Epithelial cell of esophagus (primary cell): ENCODE measurements at regions not wholly inside any gene's neighbourhood (a gene's known extent, or its start where the extent isn't known, plus 50 kb on each side); places are given as distances from the start of the nearest gene placed in this dataset.

Experiments
- DNase-seq: peaks from one replicate; pipeline ENCODE4 v3.0.0; 2010; ENCODE audit warnings: low read depth
- H3K4me3 ChIP-seq: 2 replicates; pipeline ENCODE4 v1.5.1; 2011; ENCODE audit warnings: mild to moderate bottlenecking, low read length, control low read depth
- TF ChIP-seq, protein P1 (sequence below): IDR thresholded peaks from 2 replicates; pipeline ENCODE4 v1.5.1; 2011; ENCODE audit warnings: low read depth, mild to moderate bottlenecking, low read length, control low read depth, inconsistent platforms; ENCODE audit not compliant: insufficient read depth; ENCODE audit errors: missing control alignments

DNA sequence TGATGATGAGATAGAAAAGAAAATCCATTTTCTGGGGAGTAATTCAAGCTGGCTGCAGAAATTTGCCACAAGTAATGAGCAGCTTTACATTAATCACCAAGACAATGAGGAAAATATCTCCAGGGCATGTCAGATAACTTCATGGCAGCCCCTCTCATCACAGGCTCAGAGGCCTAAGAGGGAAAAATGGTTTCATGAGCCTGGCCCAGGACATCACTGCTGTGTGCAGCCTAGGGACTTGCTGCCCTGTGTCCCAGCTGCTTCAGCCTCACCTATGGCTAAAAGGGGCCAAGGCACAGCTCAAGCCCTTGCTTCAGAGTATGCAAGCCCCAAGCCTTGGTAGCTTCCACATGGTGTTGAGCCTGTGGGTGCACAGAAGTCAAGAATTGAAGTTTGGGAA, 161.7 kb downstream of the OPA1 start:
- no peak for DNase-seq
- no peak overlapping the region for H3K4me3 ChIP-seq
- TF ChIP-seq, protein P1, sequence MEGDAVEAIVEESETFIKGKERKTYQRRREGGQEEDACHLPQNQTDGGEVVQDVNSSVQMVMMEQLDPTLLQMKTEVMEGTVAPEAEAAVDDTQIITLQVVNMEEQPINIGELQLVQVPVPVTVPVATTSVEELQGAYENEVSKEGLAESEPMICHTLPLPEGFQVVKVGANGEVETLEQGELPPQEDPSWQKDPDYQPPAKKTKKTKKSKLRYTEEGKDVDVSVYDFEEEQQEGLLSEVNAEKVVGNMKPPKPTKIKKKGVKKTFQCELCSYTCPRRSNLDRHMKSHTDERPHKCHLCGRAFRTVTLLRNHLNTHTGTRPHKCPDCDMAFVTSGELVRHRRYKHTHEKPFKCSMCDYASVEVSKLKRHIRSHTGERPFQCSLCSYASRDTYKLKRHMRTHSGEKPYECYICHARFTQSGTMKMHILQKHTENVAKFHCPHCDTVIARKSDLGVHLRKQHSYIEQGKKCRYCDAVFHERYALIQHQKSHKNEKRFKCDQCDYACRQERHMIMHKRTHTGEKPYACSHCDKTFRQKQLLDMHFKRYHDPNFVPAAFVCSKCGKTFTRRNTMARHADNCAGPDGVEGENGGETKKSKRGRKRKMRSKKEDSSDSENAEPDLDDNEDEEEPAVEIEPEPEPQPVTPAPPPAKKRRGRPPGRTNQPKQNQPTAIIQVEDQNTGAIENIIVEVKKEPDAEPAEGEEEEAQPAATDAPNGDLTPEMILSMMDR = no peak

DNA sequence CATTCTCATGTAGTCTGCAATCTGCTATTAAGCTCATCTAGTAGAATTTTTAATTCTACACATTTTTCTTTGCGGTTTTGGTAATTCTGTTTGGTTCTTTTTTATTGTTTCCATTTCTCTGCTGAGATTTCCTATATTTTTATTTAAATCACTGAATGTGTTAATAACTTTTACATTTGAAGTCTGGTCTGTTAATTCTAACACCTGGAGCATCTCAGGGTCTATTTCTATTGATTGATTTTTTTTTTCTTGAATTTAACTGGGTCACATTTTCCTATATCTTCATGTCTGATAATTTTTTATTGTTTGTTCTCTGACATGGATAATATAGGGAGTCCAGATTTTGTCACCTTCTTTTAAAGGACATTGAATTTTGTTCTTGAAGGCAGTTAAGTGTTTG, 163.5 kb downstream of the OPA1 start:
- TF ChIP-seq, protein P1 = no peak
- no peak overlapping the region for H3K4me3 ChIP-seq
- no peak for DNase-seq

DNA sequence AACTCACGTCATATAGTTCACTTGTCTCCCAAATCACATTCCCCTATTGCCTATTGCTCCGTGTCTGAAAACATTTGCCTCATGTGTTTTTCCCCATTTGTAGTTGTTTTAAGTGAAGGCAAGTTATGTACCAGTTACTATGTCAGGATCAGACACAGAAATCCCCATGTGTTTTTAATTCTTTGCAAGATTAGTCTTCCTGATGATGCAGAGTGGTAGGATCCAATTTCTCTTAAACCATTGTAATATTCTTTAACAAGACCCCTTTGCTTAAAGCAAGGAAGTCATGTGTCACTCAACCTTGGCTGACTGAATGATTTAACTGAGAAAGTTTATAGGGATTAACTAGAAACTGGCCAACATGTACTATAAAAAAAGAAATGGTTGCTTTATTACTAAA, 164.4 kb downstream of the OPA1 start:
- no peak overlapping the region for H3K4me3 ChIP-seq
- TF ChIP-seq, protein P1 = no peak

DNA sequence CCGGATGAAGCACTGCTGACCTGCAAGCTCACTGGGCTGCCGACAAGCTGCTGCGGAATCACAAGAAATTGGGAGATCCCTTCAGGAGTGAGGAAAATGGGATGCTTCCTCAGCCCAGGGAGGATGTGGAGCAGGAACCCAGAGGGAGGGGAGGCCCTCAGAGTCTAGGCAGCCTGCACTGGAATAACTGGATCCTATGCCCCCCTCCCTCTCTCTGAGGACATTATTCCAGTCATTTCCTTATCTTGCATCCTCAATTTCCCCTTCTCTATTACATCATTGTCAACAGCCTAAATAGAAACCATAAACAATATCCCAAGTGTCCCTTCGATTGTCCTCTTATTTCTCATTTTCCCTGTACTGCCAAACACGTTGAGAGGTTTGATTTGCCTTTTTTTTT, 169.0 kb downstream of the OPA1 start:
- no peak overlapping the region for H3K4me3 ChIP-seq
- no peak for DNase-seq
- TF ChIP-seq, protein P1 = no peak

More for the DNA sequence above, 164.4 kb downstream of the OPA1 start:
- DNase-seq = no peak

DNA sequence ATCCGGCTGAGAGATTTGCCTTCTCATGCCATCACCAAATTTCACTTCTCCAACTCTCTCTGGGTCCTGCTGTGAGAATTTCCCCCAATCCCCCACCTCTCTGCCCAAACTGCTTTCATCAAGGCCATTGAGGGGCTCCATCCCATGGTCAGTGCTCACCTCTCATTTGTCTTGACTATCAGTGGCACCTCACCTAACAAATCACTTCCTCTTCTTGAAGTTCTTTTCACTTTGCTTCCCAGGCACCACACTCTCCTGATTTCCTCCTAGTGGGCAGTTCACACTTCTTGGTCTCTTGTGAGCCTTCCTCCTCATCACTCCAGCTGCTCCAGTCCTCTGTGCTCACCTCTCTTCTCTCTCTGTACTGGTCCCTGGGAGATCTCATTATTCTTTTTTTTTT, 169.6 kb downstream of the OPA1 start:
- H3K4me3 ChIP-seq = no peak overlapping the region
- DNase-seq = no peak
- TF ChIP-seq, protein P1 = no peak

DNA sequence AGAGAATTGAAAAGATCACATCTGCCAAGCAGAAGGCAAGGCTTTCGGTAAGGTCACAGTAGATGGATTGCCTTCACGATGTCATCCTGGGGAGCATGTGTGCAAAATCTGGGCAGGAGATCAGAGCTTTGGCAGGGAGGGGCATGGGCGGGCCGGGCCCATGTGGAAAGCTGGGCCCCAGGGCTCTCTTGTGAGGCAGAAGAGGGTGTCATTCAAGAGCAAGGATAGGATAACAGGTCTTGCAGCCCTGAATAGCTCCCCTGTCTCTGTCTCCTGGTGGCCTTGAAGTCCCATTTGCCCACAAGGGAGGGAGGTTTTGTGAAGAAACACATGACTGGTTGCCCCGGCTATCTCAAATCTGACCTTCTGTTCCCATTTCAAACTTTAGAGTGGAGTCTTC, 172.0 kb downstream of the OPA1 start:
- no peak overlapping the region for H3K4me3 ChIP-seq
- no peak for DNase-seq
- TF ChIP-seq, protein P1 = no peak

DNA sequence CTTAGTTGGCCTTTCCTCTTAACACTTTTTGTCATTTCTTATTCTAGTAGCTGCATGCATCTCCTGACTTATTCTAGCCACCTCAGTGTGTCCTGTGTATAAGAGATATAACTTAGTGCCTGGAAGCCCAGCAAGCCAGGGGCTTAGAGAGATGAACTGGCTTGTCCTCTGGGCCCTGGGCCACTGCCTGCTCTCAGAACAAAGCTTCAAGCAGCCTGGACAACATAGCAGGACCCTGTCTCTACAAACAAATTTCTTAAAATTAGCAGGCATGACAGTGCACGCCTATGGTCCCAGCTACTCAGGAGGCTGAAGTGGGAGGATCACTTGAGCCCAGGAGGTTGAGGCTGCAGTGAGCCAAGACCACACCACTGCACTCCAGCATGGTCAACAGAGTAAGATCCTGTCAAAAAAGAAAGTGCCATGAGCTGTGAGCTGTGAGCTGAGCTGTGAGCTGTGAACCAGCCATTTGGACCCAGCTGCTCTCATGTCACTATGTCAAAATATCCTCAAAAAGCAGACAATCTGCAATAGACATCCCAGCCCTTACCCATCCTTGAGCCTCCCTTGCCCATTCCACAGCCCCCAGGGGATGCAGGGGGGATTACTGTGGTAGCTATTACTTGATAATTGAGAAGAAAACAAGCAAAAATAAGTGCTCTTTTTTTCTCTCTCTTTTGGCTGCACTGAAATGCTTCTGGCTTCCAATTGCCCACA, 174.5 kb downstream of the OPA1 start:
- DNase-seq = no peak
- H3K4me3 ChIP-seq = no peak overlapping the region
- TF ChIP-seq, protein P1 = no peak
